ENCODE measurements at regions not wholly inside any gene's neighbourhood (a gene's known extent, or its start where the extent isn't known, plus 50 kb on each side); places are given as distances from the start of the nearest gene placed in this dataset.

GRCh38 chr2:221334481-221335218 lies 237.5 kb downstream of the EPHA4 start:
- TF ChIP-seq POLR2A (IDR thresholded peaks at IDR 0.05) (no peak), CTCF (IDR thresholded peaks at IDR 0.05) (no peak)

GRCh38 chr2:221335219-221335752 lies 236.8 kb downstream of the EPHA4 start:
- Histone ChIP-seq H3K27me3 (no peaks in the 10 kb centered on the region), H3K36me3 (no peaks in the 10 kb centered on the region), H3K4me3 (no peak overlapping the region), H3K27ac (no peak overlapping the region), H3K4me1 (no peaks in the 10 kb centered on the region), H3K9me3 (no peaks in the 10 kb centered on the region)
- TF ChIP-seq POLR2A (IDR thresholded peaks at IDR 0.05), result no peak
- intact Hi-C loops (cut with DNase I; ENCODE audit: low total_unique reads), result no loop called here
- no peak for DNase-seq

More at GRCh38 chr2:221334481-221335218, 237.5 kb downstream of the EPHA4 start:
- Histone ChIP-seq H3K9me3 (no peaks in the 10 kb centered on the region), H3K4me1 (no peaks in the 10 kb centered on the region), H3K27me3 (no peaks in the 10 kb centered on the region), H3K27ac (no peak overlapping the region), H3K4me3 (no peak overlapping the region), H3K36me3 (no peaks in the 10 kb centered on the region)
- no peak for DNase-seq
- intact Hi-C loops (cut with DNase I; ENCODE audit: low total_unique reads), result no loop called here

- DNase-seq, result no peak
- Histone ChIP-seq H3K36me3 (no peaks in the 10 kb centered on the region), H3K27me3 (no peaks in the 10 kb centered on the region), H3K4me1 (no peaks in the 10 kb centered on the region), H3K4me3 (no peak overlapping the region), H3K27ac (no peak overlapping the region), H3K9me3 (no peaks in the 10 kb centered on the region)
- intact Hi-C loops (cut with DNase I; ENCODE audit: low total_unique reads), result no loop called here
- TF ChIP-seq CTCF (IDR thresholded peaks at IDR 0.05) (no peak), POLR2A (IDR thresholded peaks at IDR 0.05) (no peak)
Observed at GRCh38 chr2:221336967-221337366, 235.1 kb downstream of the EPHA4 start.

DNA sequence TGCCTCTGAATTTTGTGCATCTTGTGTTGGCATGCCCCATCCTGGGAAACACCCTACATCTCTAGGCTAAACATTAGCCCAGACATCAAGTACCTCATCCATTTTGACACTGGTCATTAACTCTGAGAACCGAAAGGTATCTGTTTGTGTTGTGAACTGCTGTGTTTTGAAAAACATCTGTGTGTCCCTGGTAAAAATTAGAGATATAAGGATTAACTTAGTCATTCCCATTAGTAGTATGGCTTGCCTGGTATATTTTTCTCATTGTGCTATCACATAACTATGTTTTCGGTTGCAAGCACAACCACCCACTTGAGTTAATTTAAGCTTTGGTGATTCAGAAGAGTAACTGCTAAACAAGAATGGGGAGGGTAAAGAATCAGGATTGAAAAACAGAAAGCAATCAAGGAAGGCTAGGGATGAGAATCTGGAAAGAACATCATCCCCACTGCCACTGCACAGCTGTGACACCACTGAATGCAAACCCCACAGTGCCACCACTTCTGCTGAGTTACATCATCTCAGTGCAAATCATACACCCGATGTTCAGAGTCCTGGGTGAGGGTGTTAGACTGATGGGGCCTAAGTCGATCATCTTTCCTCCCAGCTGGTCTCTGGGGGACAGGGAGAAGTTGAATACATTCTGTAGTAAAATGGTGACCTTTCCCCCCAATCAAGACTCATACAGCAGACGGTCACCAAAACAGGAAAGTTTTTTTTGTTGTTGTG lies 234.0 kb downstream of the EPHA4 start:
- DNase-seq, result no peak
- TF ChIP-seq POLR2A (IDR thresholded peaks at IDR 0.05), result no peak
- no peak for TF ChIP-seq CTCF (IDR thresholded peaks at IDR 0.05)
- no peak overlapping the region for H3K27ac ChIP-seq
- no peaks in the 10 kb centered on the region for H3K36me3 ChIP-seq
- H3K4me1 ChIP-seq, result no peaks in the 10 kb centered on the region
- no peaks in the 10 kb centered on the region for H3K27me3 ChIP-seq
- H3K4me3 ChIP-seq, result no peak overlapping the region
- H3K9me3 ChIP-seq, result no peaks in the 10 kb centered on the region
- intact Hi-C loops (cut with DNase I; ENCODE audit: low total_unique reads), result no loop called here

DNA sequence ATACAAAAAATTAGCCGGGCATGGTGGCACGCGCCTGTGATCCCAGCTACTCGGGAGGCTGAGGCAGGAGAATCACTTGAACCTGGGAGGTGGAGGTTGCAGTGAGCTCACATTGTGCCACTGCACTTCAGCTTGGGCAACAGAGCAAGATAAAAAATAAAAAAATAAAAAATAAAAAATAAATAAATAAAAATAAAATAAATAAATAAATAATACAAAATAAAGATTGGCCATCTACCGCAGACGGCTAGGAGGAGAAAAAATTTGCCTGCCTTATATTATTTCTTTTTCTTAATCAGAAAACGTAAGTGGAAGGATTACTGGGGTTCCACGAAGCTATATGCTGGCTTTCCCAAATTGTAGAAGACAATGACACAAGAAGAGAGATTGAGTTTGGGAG lies 229.7 kb downstream of the EPHA4 start:
- Histone ChIP-seq H3K36me3 (no peaks in the 10 kb centered on the region), H3K27me3 (no peaks in the 10 kb centered on the region), H3K4me3 (no peak overlapping the region), H3K4me1 (no peaks in the 10 kb centered on the region), H3K27ac (no peak overlapping the region), H3K9me3 (no peaks in the 10 kb centered on the region)
- intact Hi-C loops (cut with DNase I; ENCODE audit: low total_unique reads), result no loop called here
- DNase-seq, result no peak
- TF ChIP-seq POLR2A (IDR thresholded peaks at IDR 0.05) (no peak), CTCF (IDR thresholded peaks at IDR 0.05) (no peak)
